ENCODE measurements at regions not wholly inside any gene's neighbourhood (a gene's known extent, or its start where the extent isn't known, plus 50 kb on each side); places are given as distances from the start of the nearest gene placed in this dataset.
A peak's percentile ranks its signal among the peaks of the same experiment; 100 is the strongest.
"Not testable (repeated sequence)": the region's sequence is repeated elsewhere in the genome, so short reads cannot be mapped to it uniquely, and the experiment has no call there.

GRCh38 chr6:28768187-28768913 is 155.4 kb downstream of the TRIM27 start:
- no peak for DNase-seq (ENCODE audit: low read depth)

- DNase-seq (ENCODE audit: low read depth), result no peak
Measured at GRCh38 chr6:28769626-28770402, 154.0 kb downstream of the TRIM27 start.

GRCh38 chr6:28770732-28771131 is 153.1 kb downstream of the TRIM27 start:
- DNase-seq (ENCODE audit: low read depth), result no peak

- DNase-seq (ENCODE audit: low read depth), result no peak
Measured at GRCh38 chr6:28771401-28772267, 152.2 kb downstream of the TRIM27 start.

GRCh38 chr6:28772480-28773381 is 151.1 kb downstream of the TRIM27 start:
- DNase-seq (ENCODE audit: low read depth), result no peak

- no peak for DNase-seq (ENCODE audit: low read depth)
Measured at GRCh38 chr6:28774292-28775051, 149.3 kb downstream of the TRIM27 start.

GRCh38 chr6:28775052-28775376 is 148.8 kb downstream of the TRIM27 start:
- no peak for DNase-seq (ENCODE audit: low read depth)

GRCh38 chr6:28775405-28776129 is 148.2 kb downstream of the TRIM27 start:
- no peak for DNase-seq (ENCODE audit: low read depth)

- no peak for DNase-seq (ENCODE audit: low read depth)
Measured at GRCh38 chr6:28776269-28777146, 147.3 kb downstream of the TRIM27 start.

GRCh38 chr6:28777147-28777461 is 146.7 kb downstream of the TRIM27 start:
- DNase-seq (ENCODE audit: low read depth), result no peak

- DNase-seq (ENCODE audit: low read depth), result no peak
Measured at GRCh38 chr6:28782113-28782673, 141.6 kb downstream of the TRIM27 start.

GRCh38 chr6:28785962-28786679 is 137.7 kb downstream of the TRIM27 start:
- no peak for DNase-seq (ENCODE audit: low read depth)

GRCh38 chr6:28789553-28790083 is 134.2 kb downstream of the TRIM27 start:
- peak; percentile 12 for DNase-seq (ENCODE audit: low read depth)

GRCh38 chr6:28791002-28791383 is 132.8 kb downstream of the TRIM27 start:
- no peak for DNase-seq (ENCODE audit: low read depth)

GRCh38 chr6:28794175-28795002 is 129.4 kb downstream of the TRIM27 start:
- no peak for DNase-seq (ENCODE audit: low read depth)

GRCh38 chr6:28800647-28801046 is 123.1 kb downstream of the TRIM27 start:
- DNase-seq (ENCODE audit: low read depth), result not testable (repeated sequence)
